Neural cell (in vitro differentiated cells): ENCODE measurements at regions not wholly inside any gene's neighbourhood (a gene's known extent, or its start where the extent isn't known, plus 50 kb on each side); places are given as distances from the start of the nearest gene placed in this dataset.
"Not testable (repeated sequence)": the region's sequence is repeated elsewhere in the genome, so short reads cannot be mapped to it uniquely, and the experiment has no call there.

Experiments used
- H2AFZ ChIP-seq: fragments of 200-600, 300-800 bp; sonication (generic), shearing (Covaris generic); 2 replicates; pipeline ENCODE4 v1.6.0; 2014; ENCODE audit warnings: low read depth, mild to moderate bottlenecking, antibody characterized with exemption, low read length, moderate library complexity
- H3F3A ChIP-seq: fragments of 200-600 bp; shearing (Covaris generic); 2 replicates; pipeline ENCODE4 v1.6.1; 2016; ENCODE audit warnings: mild to moderate bottlenecking, moderate library complexity, mixed read lengths, antibody characterized with exemption, low read length; ENCODE audit not compliant: insufficient read depth, poor library complexity, severe bottlenecking
- H3K27ac ChIP-seq: fragments of 200-600, 300-800 bp; sonication (generic), shearing (Covaris generic); 2 replicates; pipeline ENCODE4 v1.5.1; 2014; ENCODE audit warnings: mild to moderate bottlenecking, low read length, moderate library complexity
- H3K27me3 ChIP-seq: fragments of 300-800, 200-600 bp; sonication (generic), shearing (Covaris generic); 2 replicates; pipeline ENCODE4 v1.6.0; 2014; ENCODE audit warnings: mild to moderate bottlenecking, low read depth, low read length, moderate library complexity; ENCODE audit not compliant: insufficient read depth
- H3K36me3 ChIP-seq: fragments of 300-800, 200-600 bp; sonication (generic), shearing (Covaris generic); 2 replicates; pipeline ENCODE4 v1.5.1; 2014; ENCODE audit warnings: mild to moderate bottlenecking, antibody characterized with exemption, low read length, moderate library complexity; ENCODE audit not compliant: insufficient read depth
- H3K4me2 ChIP-seq: fragments of 300-800, 200-600 bp; sonication (generic), shearing (Covaris generic); 2 replicates; pipeline ENCODE4 v1.6.0; 2014; ENCODE audit warnings: mild to moderate bottlenecking, low read length
- H3K4me3 ChIP-seq: fragments of 300-800, 200-600 bp; sonication (generic), shearing (Covaris generic); 2 replicates; pipeline ENCODE4 v1.5.1; 2014; ENCODE audit warnings: mild to moderate bottlenecking, low read length, moderate library complexity
- H3K79me2 ChIP-seq: fragments of 200-600 bp; shearing (Covaris generic); replicated peaks from 2 replicates; pipeline ENCODE4 v1.6.0; 2014; ENCODE audit warnings: mild to moderate bottlenecking, low read length, moderate library complexity; ENCODE audit not compliant: insufficient read depth
- H3K9ac ChIP-seq: fragments of 300-800, 200-600 bp; sonication (generic), shearing (Covaris generic); 2 replicates; pipeline ENCODE4 v1.6.1; 2016; ENCODE audit warnings: mild to moderate bottlenecking, low read length, mixed read lengths
- H3K9me2 ChIP-seq: fragments of 200-600 bp; shearing (Covaris generic); 2 replicates; pipeline ENCODE4 v1.6.1; 2016; ENCODE audit warnings: mild to moderate bottlenecking, low read length, mixed read lengths; ENCODE audit not compliant: insufficient read depth
- H3K9me3 ChIP-seq: fragments of 200-600, 300-800 bp; sonication (generic), shearing (Covaris generic); 2 replicates; pipeline ENCODE4 v1.6.1; 2016; ENCODE audit warnings: mild to moderate bottlenecking, mixed run types, low read length, moderate library complexity, mixed read lengths
- H4K20me1 ChIP-seq: fragments of 200-600 bp; shearing (Covaris generic); 2 replicates; pipeline ENCODE4 v1.6.1; 2016; ENCODE audit warnings: mild to moderate bottlenecking, mixed run types; ENCODE audit not compliant: insufficient read depth
- CTCF ChIP-seq: fragments of 450-650 bp; IDR thresholded peaks from 2 replicates; pipeline ENCODE4 v1.5.1; 2014; ENCODE audit warnings: antibody characterized with exemption, mild to moderate bottlenecking, moderate library complexity; ENCODE audit not compliant: poor library complexity, severe bottlenecking
- EP300 ChIP-seq: fragments of 450-650 bp; conservative IDR thresholded peaks from 2 replicates; pipeline ENCODE4 v1.6.1; 2014; ENCODE audit warnings: antibody characterized with exemption, mild to moderate bottlenecking, moderate library complexity; ENCODE audit not compliant: poor library complexity, severe bottlenecking
- EZH2 ChIP-seq: fragments of 200-600, 300-800 bp; shearing (Covaris generic), sonication (generic); IDR thresholded peaks from 2 replicates; pipeline ENCODE4 v1.6.1; 2014; ENCODE audit warnings: antibody characterized with exemption, low read length, borderline replicate concordance, mild to moderate bottlenecking; ENCODE audit not compliant: insufficient read depth, poor library complexity, severe bottlenecking
- MXI1 ChIP-seq: fragments of 450-650 bp; conservative IDR thresholded peaks from 2 replicates; pipeline ENCODE4 v1.6.1; 2014; ENCODE audit warnings: antibody characterized with exemption, mild to moderate bottlenecking; ENCODE audit not compliant: poor library complexity, severe bottlenecking
- POLR2AphosphoS5 ChIP-seq: IDR thresholded peaks from 2 replicates; pipeline ENCODE4 v1.6.1; 2012
- RAD21 ChIP-seq: fragments of 450-650 bp; conservative IDR thresholded peaks from 2 replicates; pipeline ENCODE4 v1.6.1; 2014; ENCODE audit warnings: antibody characterized with exemption, mild to moderate bottlenecking, moderate library complexity
- REST ChIP-seq: IDR thresholded peaks from 2 replicates; pipeline ENCODE4 v1.6.1; 2012; ENCODE audit warnings: borderline replicate concordance
- SMC3 ChIP-seq: fragments of 450-650 bp; conservative IDR thresholded peaks from 2 replicates; pipeline ENCODE4 v1.6.1; 2014; ENCODE audit warnings: antibody characterized with exemption, mild to moderate bottlenecking, moderate library complexity; ENCODE audit not compliant: poor library complexity
- TAF1 ChIP-seq: IDR thresholded peaks from 2 replicates; pipeline ENCODE4 v1.6.1; 2012; ENCODE audit warnings: low read depth

- Histone ChIP-seq H3K27ac (no peak overlapping the region), H3K4me3 (no peak overlapping the region), H3K79me2 (no peaks in the 10 kb centered on the region), H3F3A (no peaks in the 10 kb centered on the region), H3K9me3 (no peaks in the 10 kb centered on the region), H3K27me3 (no peaks in the 10 kb centered on the region), H2AFZ (no peak overlapping the region), H3K4me2 (no peak overlapping the region), H4K20me1 (no peaks in the 10 kb centered on the region), H3K9me2 (no peaks in the 10 kb centered on the region), H3K9ac (no peak overlapping the region), H3K36me3 (no peaks in the 10 kb centered on the region)
- TF ChIP-seq RAD21 (no peak), EZH2 (no peak), MXI1 (no peak), REST (no peak), EP300 (no peak), CTCF (no peak), SMC3 (no peak), TAF1 (no peak), POLR2AphosphoS5 (no peak)
Measured at GRCh38 chr13:84088996-84089395, 206.7 kb upstream of the SLITRK1 start.

DNA sequence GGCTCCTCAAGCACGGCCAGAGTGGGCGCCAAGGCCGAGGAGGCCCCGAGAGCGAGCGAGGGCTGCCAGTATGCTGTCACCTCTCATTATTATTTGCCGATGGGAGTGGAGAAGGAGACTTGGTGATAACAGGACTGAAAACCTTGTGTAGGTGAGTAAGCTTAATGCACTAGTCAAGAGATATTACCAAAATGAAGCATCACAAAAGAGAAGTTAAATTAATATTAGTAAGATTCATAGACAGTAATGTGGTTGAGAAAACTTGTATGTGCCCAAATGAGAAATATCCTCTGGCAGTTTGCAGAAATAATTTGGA lies 204.5 kb upstream of the SLITRK1 start:
- H3K27ac ChIP-seq: no peak overlapping the region
- no peaks in the 10 kb centered on the region for H3K79me2 ChIP-seq
- no peak overlapping the region for H3K4me3 ChIP-seq
- H2AFZ ChIP-seq: no peak overlapping the region
- no peaks in the 10 kb centered on the region for H4K20me1 ChIP-seq
- H3K9me2 ChIP-seq: no peaks in the 10 kb centered on the region
- no peaks in the 10 kb centered on the region for H3K36me3 ChIP-seq
- no peak overlapping the region for H3K9ac ChIP-seq
- H3F3A ChIP-seq: no peaks in the 10 kb centered on the region
- H3K27me3 ChIP-seq: no peaks in the 10 kb centered on the region
- H3K9me3 ChIP-seq: no peaks in the 10 kb centered on the region
- H3K4me2 ChIP-seq: no peak overlapping the region
- TF ChIP-seq REST (no peak), EZH2 (no peak), SMC3 (no peak), CTCF (no peak), MXI1 (no peak), RAD21 (no peak), POLR2AphosphoS5 (no peak), TAF1 (no peak), EP300 (no peak)

DNA sequence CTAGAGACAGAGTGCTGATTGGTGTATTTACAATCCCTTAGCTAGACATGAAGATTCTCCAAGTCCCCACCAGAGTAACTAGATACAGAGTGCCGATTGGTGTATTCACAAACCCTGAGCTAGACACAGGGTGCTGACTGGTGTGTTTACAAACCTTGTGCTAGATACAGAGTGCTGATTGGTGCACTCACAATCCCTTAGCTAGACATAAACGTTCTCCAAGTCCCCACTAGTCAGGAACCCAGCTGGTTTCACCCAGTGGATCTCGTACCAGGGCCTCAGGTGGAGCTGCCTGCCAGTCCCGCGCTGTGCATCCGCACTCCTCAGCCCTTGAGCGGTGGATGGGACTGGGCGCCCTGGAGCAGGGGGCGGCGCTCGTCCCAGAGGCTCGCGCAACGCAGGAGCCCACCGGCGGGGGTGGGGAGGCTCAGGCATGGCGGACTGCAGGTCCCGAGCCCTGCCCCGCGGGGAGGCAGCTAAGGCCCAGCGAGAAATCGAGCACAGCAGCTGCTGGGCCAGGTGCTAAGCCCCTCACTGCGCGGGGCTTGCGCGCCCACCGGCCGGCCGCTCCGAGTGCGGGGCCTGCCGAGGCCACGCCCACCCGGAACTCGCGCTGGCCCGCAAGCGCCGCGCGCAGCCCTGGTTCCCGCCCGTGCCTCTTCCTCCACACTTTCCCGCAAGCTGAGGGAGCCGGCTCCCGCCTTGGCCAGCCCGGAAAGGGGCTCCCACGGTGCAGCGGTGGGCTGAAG lies 204.0 kb upstream of the SLITRK1 start:
- H3K4me3 ChIP-seq, H3K79me2 ChIP-seq, H3K27ac ChIP-seq, H4K20me1 ChIP-seq, H3K9ac ChIP-seq, H3K4me2 ChIP-seq, H2AFZ ChIP-seq, H3K9me3 ChIP-seq, H3F3A ChIP-seq, H3K9me2 ChIP-seq, H3K36me3 ChIP-seq, H3K27me3 ChIP-seq: not testable (repeated sequence)
